ENCODE measurements at regions not wholly inside any gene's neighbourhood (a gene's known extent, or its start where the extent isn't known, plus 50 kb on each side); places are given as distances from the start of the nearest gene placed in this dataset.

GRCh38 chr13:54177466-54177865, 1148.9 kb downstream of the OLFM4 start:
- no peaks in the 10 kb centered on the region for H3K4me1 Mint-ChIP-seq
- peaks cover 9 to 17% of the 10 kb centered on the region in 2 donors for H3K9me3 Mint-ChIP-seq
- H3K4me3 Mint-ChIP-seq = no peak overlapping the region
- no peak overlapping the region for H3K4me3 ChIP-seq (ENCODE audit: low read length)
- H3K27ac Mint-ChIP-seq = no peak overlapping the region
- intact Hi-C loops (cut with micrococcal nuclease) = no loop called here
- no peaks in the 10 kb centered on the region for H3K4me1 ChIP-seq (ENCODE audit: control insufficient read depth, insufficient read depth, low read length)
- ATAC-seq (no peak), DNase-seq (no peak)
- H3K36me3 ChIP-seq (ENCODE audit: control insufficient read depth, insufficient read depth, low read length) = no peaks in the 10 kb centered on the region
- no peaks in the 10 kb centered on the region for H3K9me3 ChIP-seq (ENCODE audit: control insufficient read depth, insufficient read depth, low read length)
- H3K27ac ChIP-seq (ENCODE audit: low read length) = no peak overlapping the region
- H3K27me3 Mint-ChIP-seq (ENCODE audit: low read depth in 2 of 2) = no peaks in the 10 kb centered on the region
- TF ChIP-seq CTCF (IDR thresholded peaks at IDR 0.05) = no peak
- 75% methylated on average over 2 of the region's 3 CpGs for WGBS (ENCODE audit: insufficient coverage)
- no peaks in the 10 kb centered on the region for H3K36me3 Mint-ChIP-seq
- H3K27me3 ChIP-seq (ENCODE audit: control insufficient read depth, insufficient read depth, low read length) = no peaks in the 10 kb centered on the region

- Mint-ChIP-seq H3K4me1 (no peaks in the 10 kb centered on the region), H3K36me3 (peaks cover 10% of the 10 kb centered on the region), H3K9me3 (peaks cover 16 to 26% of the 10 kb centered on the region in 2 donors), H3K27me3 (ENCODE audit: low read depth in 2 of 2) (no peaks in the 10 kb centered on the region), H3K27ac (no peak overlapping the region), H3K4me3 (no peak overlapping the region)
- Histone ChIP-seq H3K36me3 (ENCODE audit: control insufficient read depth, insufficient read depth, low read length) (no peaks in the 10 kb centered on the region), H3K27me3 (ENCODE audit: control insufficient read depth, insufficient read depth, low read length) (no peaks in the 10 kb centered on the region), H3K27ac (ENCODE audit: low read length) (no peak overlapping the region), H3K4me1 (ENCODE audit: control insufficient read depth, insufficient read depth, low read length) (no peaks in the 10 kb centered on the region), H3K9me3 (ENCODE audit: control insufficient read depth, insufficient read depth, low read length) (peaks cover 7% of the 10 kb centered on the region), H3K4me3 (ENCODE audit: low read length) (no peak overlapping the region)
- no peak for TF ChIP-seq CTCF (IDR thresholded peaks at IDR 0.05)
- WGBS (ENCODE audit: insufficient coverage) = 0% methylated on average over 1 of the region's 1 CpG
- DNase-seq (no peak), ATAC-seq (no peak)
- intact Hi-C loops (cut with micrococcal nuclease) = no loop called here
Measured at GRCh38 chr13:54183166-54183565, 1154.6 kb downstream of the OLFM4 start.

- H3K36me3 ChIP-seq (ENCODE audit: control insufficient read depth, insufficient read depth, low read length) = no peaks in the 10 kb centered on the region
- Mint-ChIP-seq H3K36me3 (peaks cover 10% of the 10 kb centered on the region), H3K9me3 (peaks cover 18 to 21% of the 10 kb centered on the region in 2 donors), H3K27me3 (ENCODE audit: low read depth in 2 of 2) (no peaks in the 10 kb centered on the region), H3K27ac (no peak overlapping the region), H3K4me3 (no peak overlapping the region), H3K4me1 (no peaks in the 10 kb centered on the region)
- no peaks in the 10 kb centered on the region for H3K27me3 ChIP-seq (ENCODE audit: control insufficient read depth, insufficient read depth, low read length)
- intact Hi-C loops (cut with micrococcal nuclease) = no loop called here
- ATAC-seq (no peak), DNase-seq (no peak)
- peaks cover 7% of the 10 kb centered on the region for H3K9me3 ChIP-seq (ENCODE audit: control insufficient read depth, insufficient read depth, low read length)
- 61% methylated on average over 3 of the region's 6 CpGs for WGBS (ENCODE audit: insufficient coverage)
- no peak for TF ChIP-seq CTCF (IDR thresholded peaks at IDR 0.05)
- no peaks in the 10 kb centered on the region for H3K4me1 ChIP-seq (ENCODE audit: control insufficient read depth, insufficient read depth, low read length)
- no peak overlapping the region for H3K27ac ChIP-seq (ENCODE audit: low read length)
- no peak overlapping the region for H3K4me3 ChIP-seq (ENCODE audit: low read length)
Measured at GRCh38 chr13:54183728-54184127, 1155.1 kb downstream of the OLFM4 start.

GRCh38 chr13:54184576-54184975, 1156.0 kb downstream of the OLFM4 start:
- WGBS (ENCODE audit: insufficient coverage) = 73% methylated on average over 3 of the region's 4 CpGs
- Histone ChIP-seq H3K36me3 (ENCODE audit: control insufficient read depth, insufficient read depth, low read length) (no peaks in the 10 kb centered on the region), H3K27me3 (ENCODE audit: control insufficient read depth, insufficient read depth, low read length) (no peaks in the 10 kb centered on the region), H3K9me3 (ENCODE audit: control insufficient read depth, insufficient read depth, low read length) (peaks cover 8% of the 10 kb centered on the region), H3K4me1 (ENCODE audit: control insufficient read depth, insufficient read depth, low read length) (no peaks in the 10 kb centered on the region), H3K4me3 (ENCODE audit: low read length) (no peak overlapping the region), H3K27ac (ENCODE audit: low read length) (no peak overlapping the region)
- Mint-ChIP-seq H3K4me3 (no peak overlapping the region), H3K36me3 (peaks cover 11% of the 10 kb centered on the region), H3K27ac (no peak overlapping the region), H3K9me3 (peaks cover 19 to 24% of the 10 kb centered on the region in 2 donors), H3K27me3 (ENCODE audit: low read depth in 2 of 2) (no peaks in the 10 kb centered on the region), H3K4me1 (no peaks in the 10 kb centered on the region)
- intact Hi-C loops (cut with micrococcal nuclease) = no loop called here
- no peak for TF ChIP-seq CTCF (IDR thresholded peaks at IDR 0.05)
- DNase-seq = no peak
- no peak for ATAC-seq
